Neural crest cell (in vitro differentiated cells): ENCODE measurements at regions not wholly inside any gene's neighbourhood (a gene's known extent, or its start where the extent isn't known, plus 50 kb on each side); places are given as distances from the start of the nearest gene placed in this dataset.

Experiments
- DNase-seq: peaks from one replicate; pipeline ENCODE4 v3.0.0; 2021; ENCODE audit warnings: low read depth, mixed read lengths, low spot score
- H3K27ac Mint-ChIP-seq: one replicate; pipeline ENCODE4 v1.8.0; 2021; ENCODE audit warnings: mild to moderate bottlenecking, mixed read lengths; ENCODE audit not compliant: unreplicated experiment
- H3K27me3 Mint-ChIP-seq: 2 replicates; pipeline ENCODE4 v1.8.0; 2021; ENCODE audit warnings: low read depth, mild to moderate bottlenecking, mixed read lengths
- H3K36me3 Mint-ChIP-seq: 2 replicates; pipeline ENCODE4 v1.8.0; 2021; ENCODE audit warnings: low read depth, mild to moderate bottlenecking, mixed read lengths
- H3K4me1 Mint-ChIP-seq: 2 replicates; pipeline ENCODE4 v1.8.0; 2021; ENCODE audit warnings: mixed read lengths
- H3K4me3 Mint-ChIP-seq: one replicate; pipeline ENCODE4 v1.8.0; 2021; ENCODE audit warnings: mild to moderate bottlenecking, mixed read lengths
- H3K9me3 Mint-ChIP-seq: 2 replicates; pipeline ENCODE4 v1.8.0; 2021; ENCODE audit warnings: mixed read lengths
- TF ChIP-seq, protein P1 (sequence below): fragments of 200-600 bp; sonication (generic); conservative IDR thresholded peaks from 2 replicates; pipeline ENCODE4 v1.5.0; 2021; ENCODE audit warnings: antibody characterized with exemption, mild to moderate bottlenecking

DNA sequence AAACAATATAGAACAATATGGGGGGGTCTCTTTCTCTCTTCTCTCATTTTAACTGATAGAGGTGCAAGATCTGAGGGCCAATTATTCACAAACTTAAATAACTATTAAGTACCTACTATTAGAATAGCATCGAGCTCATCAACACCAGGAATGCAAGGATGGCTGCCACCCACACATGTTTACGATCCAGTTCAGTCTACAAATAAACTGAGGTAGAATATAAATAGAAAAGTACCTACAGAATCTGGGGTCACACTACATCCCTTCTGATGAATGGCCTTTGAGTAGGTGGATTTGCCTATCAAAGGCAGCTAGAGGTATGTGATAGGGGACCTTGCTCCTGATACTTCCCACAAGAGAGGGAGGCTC lies 91.8 kb upstream of the ZNF366 start:
- H3K9me3 Mint-ChIP-seq = peaks cover 7% of the 10 kb centered on the region
- TF ChIP-seq, protein P1, sequence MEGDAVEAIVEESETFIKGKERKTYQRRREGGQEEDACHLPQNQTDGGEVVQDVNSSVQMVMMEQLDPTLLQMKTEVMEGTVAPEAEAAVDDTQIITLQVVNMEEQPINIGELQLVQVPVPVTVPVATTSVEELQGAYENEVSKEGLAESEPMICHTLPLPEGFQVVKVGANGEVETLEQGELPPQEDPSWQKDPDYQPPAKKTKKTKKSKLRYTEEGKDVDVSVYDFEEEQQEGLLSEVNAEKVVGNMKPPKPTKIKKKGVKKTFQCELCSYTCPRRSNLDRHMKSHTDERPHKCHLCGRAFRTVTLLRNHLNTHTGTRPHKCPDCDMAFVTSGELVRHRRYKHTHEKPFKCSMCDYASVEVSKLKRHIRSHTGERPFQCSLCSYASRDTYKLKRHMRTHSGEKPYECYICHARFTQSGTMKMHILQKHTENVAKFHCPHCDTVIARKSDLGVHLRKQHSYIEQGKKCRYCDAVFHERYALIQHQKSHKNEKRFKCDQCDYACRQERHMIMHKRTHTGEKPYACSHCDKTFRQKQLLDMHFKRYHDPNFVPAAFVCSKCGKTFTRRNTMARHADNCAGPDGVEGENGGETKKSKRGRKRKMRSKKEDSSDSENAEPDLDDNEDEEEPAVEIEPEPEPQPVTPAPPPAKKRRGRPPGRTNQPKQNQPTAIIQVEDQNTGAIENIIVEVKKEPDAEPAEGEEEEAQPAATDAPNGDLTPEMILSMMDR = no peak
- H3K36me3 Mint-ChIP-seq = peaks cover 3% of the 10 kb centered on the region
- H3K4me3 Mint-ChIP-seq = no peak overlapping the region
- no peak for DNase-seq
- H3K27ac Mint-ChIP-seq = no peak overlapping the region
- H3K27me3 Mint-ChIP-seq = no peaks in the 10 kb centered on the region
- H3K4me1 Mint-ChIP-seq = peaks cover 18% of the 10 kb centered on the region

DNA sequence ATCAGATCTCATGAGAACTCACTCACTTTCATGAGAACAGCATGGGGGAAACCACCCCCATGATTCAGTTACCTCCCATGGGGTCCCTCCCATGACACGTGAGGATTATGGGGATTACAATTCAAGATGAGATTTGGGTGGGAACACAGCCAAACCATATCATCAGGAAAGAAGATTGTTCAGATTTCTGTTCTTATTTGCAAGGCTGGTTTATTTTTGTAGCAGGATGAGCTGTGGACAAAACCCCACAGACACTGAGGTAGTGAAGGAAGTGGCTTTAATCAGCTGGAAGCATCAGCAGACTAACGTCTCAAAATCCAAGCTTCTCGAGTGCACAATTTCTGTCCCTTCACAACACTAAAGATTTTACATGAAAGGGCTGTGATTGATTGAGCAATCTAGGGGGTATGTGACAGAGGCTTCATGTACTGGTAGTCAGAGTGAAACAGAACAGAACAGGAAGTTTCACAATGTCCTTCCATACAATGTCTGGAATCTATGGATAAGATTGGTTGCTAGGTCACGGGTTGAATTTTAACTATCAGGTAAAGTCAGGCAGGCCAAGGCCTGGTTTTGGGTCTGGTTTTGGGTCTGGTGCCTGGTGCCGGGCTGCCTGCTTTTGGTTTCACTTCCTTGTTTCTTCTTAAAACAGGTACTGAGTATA lies 91.3 kb upstream of the ZNF366 start:
- TF ChIP-seq, protein P1 = no peak
- no peak for DNase-seq
- Mint-ChIP-seq H3K27me3 (no peaks in the 10 kb centered on the region), H3K36me3 (peaks cover 3% of the 10 kb centered on the region), H3K4me3 (no peak overlapping the region), H3K4me1 (peaks cover 18% of the 10 kb centered on the region), H3K27ac (no peak overlapping the region), H3K9me3 (peaks cover 7% of the 10 kb centered on the region)

DNA sequence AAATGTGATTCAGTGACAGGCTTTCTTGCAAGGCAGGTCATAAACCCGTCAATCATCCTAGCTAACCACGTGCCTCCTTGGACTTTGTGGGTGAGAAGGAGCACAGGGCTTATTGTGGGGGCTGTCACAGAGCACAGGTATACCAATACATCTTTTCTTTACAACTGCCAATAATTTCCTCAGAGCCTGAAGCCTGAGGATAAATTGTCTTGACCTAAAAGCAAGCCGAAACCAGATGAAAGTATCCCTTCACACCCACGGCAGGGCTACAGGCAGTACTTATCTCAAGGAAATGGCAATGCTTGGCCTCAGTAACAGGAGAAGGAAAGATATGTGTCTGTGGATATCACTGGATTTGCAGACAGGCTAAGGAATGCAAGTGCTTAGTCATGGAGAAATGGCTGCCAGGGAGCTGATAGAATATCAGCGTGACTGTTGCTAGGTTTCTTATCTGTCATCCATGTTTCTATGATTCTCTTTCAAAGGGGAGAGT lies 90.3 kb upstream of the ZNF366 start:
- TF ChIP-seq, protein P1 = no peak
- H3K27ac Mint-ChIP-seq = peak overlapping the region; percentile 87
- H3K9me3 Mint-ChIP-seq = peaks cover 7% of the 10 kb centered on the region
- H3K4me3 Mint-ChIP-seq = no peak overlapping the region
- peaks cover 18% of the 10 kb centered on the region for H3K4me1 Mint-ChIP-seq
- peaks cover 3% of the 10 kb centered on the region for H3K36me3 Mint-ChIP-seq
- H3K27me3 Mint-ChIP-seq = no peaks in the 10 kb centered on the region
- DNase-seq = no peak

DNA sequence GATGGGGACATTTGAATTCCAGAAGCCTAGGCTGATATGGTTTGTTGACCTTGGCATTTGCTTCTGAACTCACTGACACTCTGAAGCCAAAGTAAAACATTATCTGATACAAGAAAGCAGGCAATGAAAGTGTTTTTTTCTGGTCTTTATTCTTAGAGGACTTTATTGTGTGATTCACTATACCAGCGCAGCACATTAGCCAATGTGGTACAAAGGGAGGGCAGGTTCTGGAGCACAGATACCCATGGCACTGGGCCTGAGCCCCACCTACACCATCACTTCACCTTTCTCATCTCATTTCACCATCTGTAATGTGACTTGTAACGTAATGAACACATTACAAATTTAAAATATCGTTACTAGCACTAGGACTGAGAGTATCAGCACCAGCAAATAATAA lies 89.7 kb upstream of the ZNF366 start:
- TF ChIP-seq, protein P1 = no peak
- H3K27ac Mint-ChIP-seq = no peak overlapping the region
- peaks cover 3% of the 10 kb centered on the region for H3K36me3 Mint-ChIP-seq
- H3K27me3 Mint-ChIP-seq = no peaks in the 10 kb centered on the region
- H3K4me3 Mint-ChIP-seq = no peak overlapping the region
- H3K9me3 Mint-ChIP-seq = peaks cover 7% of the 10 kb centered on the region
- peaks cover 18% of the 10 kb centered on the region for H3K4me1 Mint-ChIP-seq
- no peak for DNase-seq

DNA sequence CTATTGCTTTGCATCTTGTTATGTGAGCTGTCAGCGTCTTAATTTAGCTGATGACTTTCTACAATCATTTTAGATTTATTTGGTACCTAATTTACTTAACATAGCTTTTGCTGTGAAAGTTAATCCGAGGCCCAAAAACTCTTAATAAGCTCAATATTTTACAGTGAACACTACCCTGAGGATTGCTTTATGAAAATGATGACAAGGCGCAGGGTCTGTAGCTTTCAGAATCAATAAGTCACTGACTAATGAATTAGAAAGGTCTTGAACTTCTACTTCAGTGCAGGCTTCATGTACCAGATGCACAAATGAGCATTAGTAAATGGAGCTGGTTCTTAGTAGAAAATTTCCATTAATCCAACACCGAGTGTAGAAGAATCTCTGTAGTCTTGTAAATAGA lies 81.4 kb upstream of the ZNF366 start:
- DNase-seq = no peak
- Mint-ChIP-seq H3K36me3 (no peaks in the 10 kb centered on the region), H3K4me3 (no peak overlapping the region), H3K27me3 (no peaks in the 10 kb centered on the region), H3K27ac (no peak overlapping the region), H3K9me3 (peaks cover 9% of the 10 kb centered on the region), H3K4me1 (peaks cover 7% of the 10 kb centered on the region)
- TF ChIP-seq, protein P1 = no peak
